ENCODE measurements at regions not wholly inside any gene's neighbourhood (a gene's known extent, or its start where the extent isn't known, plus 50 kb on each side); places are given as distances from the start of the nearest gene placed in this dataset.

GRCh38 chr17:54172096-54172984 lies 349.6 kb downstream of the KIF2B start:
- peak in 2 of 5 experiments; percentile 14 to 25 for TF ChIP-seq CTCF (IDR thresholded peaks at IDR 0.05)
- TF ChIP-seq POLR2A (IDR thresholded peaks at IDR 0.05) = no peak
